ENCODE measurements at regions not wholly inside any gene's neighbourhood (a gene's known extent, or its start where the extent isn't known, plus 50 kb on each side); places are given as distances from the start of the nearest gene placed in this dataset.
A peak's percentile ranks its signal among the peaks of the same experiment; 100 is the strongest.

DNA sequence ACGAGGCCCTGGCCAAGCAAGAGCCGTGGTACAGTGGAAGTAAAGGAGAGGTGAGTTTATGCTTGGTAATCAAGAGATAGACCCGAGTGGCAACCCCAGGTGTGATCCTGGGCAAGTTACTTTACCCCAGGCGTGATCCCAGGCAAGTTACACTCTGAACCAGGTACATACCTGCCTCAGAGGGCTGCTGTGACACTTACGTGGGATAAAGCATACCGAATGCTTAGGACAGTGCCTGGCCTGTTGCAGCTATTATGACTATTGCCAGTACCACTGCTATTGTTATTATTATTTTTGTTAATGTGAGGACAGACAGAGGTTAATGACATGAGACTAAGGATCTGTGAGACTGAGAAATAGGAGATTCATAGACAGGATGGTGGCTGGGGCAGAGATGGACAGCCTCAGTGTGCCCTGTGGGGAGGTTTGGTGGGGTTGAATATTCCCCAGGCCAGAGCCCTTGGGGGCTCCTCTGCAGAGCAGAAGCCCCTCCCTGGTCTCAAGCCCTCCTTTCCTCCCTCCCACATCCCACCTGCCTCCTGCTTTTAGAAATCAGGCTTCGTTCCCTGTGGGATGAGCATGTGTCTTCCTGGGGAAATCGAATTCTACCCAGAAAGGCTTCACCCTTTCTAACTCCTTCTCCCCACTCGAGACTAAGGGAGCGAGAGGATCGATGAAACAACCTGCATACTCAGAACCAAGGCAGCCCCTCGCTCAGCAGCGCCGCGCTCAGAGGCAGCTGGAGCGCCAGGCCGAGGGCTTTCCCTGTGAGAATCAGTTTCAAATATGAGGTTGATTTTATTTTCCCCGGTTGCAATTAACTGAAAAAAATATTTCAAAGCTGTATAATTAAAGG, 62.0 kb upstream of the SIX3 start:
- Mint-ChIP-seq H3K9me3 (ENCODE audit: low read depth) (peaks cover 6% of the 10 kb centered on the region), H3K4me3 (no peak overlapping the region), H3K4me1 (no peaks in the 10 kb centered on the region), H3K36me3 (ENCODE audit: low read depth) (no peaks in the 10 kb centered on the region), H3K27me3 (peaks cover 15% of the 10 kb centered on the region), H3K27ac (no peak overlapping the region)
- no peak for DNase-seq
- ChIA-PET POLR2A (no interaction called here), CTCF (interaction anchor here (0.8 kb wide), 1 partner anchor 1608 kb away, joined by 3 read pairs; no protein-coding TSS in a partner anchor)
- intact Hi-C loops (cut with DNase I, micrococcal nuclease) = no loop called here
- ATAC-seq = no peak

DNA sequence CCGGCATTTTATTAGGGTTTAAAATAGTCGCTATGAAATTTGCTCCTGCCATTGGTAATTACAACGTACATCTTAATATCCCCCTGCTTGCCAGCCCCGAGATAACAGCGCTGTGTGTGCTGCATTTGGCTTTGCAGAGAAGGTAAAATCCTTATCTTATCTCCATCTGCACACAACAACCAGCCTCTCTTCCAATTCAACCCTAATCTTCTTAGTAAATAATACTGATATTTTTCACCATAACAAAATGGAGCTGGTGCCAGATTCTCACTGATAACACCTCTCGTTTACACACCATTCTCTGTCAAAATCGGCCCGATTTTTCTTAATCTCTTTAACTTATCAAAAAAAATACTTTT, 61.4 kb upstream of the SIX3 start:
- ChIA-PET POLR2A (no interaction called here), CTCF (no interaction called here)
- Mint-ChIP-seq H3K27ac (no peak overlapping the region), H3K9me3 (ENCODE audit: low read depth) (peaks cover 6% of the 10 kb centered on the region), H3K4me1 (no peaks in the 10 kb centered on the region), H3K36me3 (ENCODE audit: low read depth) (no peaks in the 10 kb centered on the region), H3K4me3 (no peak overlapping the region), H3K27me3 (peaks cover 18% of the 10 kb centered on the region)
- DNase-seq (no peak), ATAC-seq (no peak)
- intact Hi-C loops (cut with DNase I, micrococcal nuclease) = no loop called here

- Mint-ChIP-seq H3K9me3 (ENCODE audit: low read depth) (no peaks in the 10 kb centered on the region), H3K4me3 (no peak overlapping the region), H3K4me1 (no peaks in the 10 kb centered on the region), H3K27ac (no peak overlapping the region), H3K36me3 (ENCODE audit: low read depth) (no peaks in the 10 kb centered on the region), H3K27me3 (peaks cover 21% of the 10 kb centered on the region)
- intact Hi-C loops (cut with DNase I, micrococcal nuclease) = loop anchor here in 1 of 2 experiments (2.0 kb wide), 1 partner anchor 23 kb away; no protein-coding TSS in a partner anchor
- POLR2A ChIA-PET = no interaction called here
- DNase-seq (no peak), ATAC-seq (no peak)
- CTCF ChIA-PET = interaction anchor here (1.1 kb wide), 1 partner anchor 45 kb away, joined by 3 read pairs; no protein-coding TSS in a partner anchor
These were observed 59.6 kb upstream of the SIX3 start for GRCh38 chr2:44881856-44882255.

GRCh38 chr2:44883356-44883755, 58.1 kb upstream of the SIX3 start:
- ChIA-PET POLR2A (no interaction called here), CTCF (no interaction called here)
- no peaks in the 10 kb centered on the region for H3K36me3 Mint-ChIP-seq (ENCODE audit: low read depth)
- no peaks in the 10 kb centered on the region for H3K9me3 Mint-ChIP-seq (ENCODE audit: low read depth)
- peaks cover 25% of the 10 kb centered on the region for H3K27me3 Mint-ChIP-seq
- ATAC-seq = no peak
- no peak overlapping the region for H3K27ac Mint-ChIP-seq
- no peak for DNase-seq
- intact Hi-C loops (cut with DNase I, micrococcal nuclease) = loop anchor here in 1 of 2 experiments (2.0 kb wide), 1 partner anchor 21 kb away; no protein-coding TSS in a partner anchor
- no peak overlapping the region for H3K4me3 Mint-ChIP-seq
- H3K4me1 Mint-ChIP-seq = no peaks in the 10 kb centered on the region

DNA sequence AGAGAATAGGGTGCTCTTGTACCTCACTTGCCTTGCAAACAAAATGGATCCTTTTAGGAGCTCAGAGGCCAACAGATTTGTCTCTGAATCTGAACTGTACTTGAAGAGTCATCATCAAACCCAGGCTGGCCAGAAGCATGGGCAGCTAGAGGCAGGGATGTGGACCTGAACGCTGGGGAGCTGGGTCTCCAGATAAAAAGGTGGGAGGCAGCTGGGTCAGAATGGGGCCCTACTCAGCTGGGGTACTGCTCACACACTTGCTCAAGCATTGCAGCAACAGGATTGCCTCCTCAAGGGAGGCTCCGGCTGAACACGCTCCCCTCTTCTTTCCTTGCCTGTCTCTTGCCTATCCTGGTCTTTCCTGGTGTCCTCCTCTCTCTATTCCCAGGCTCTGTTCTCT, 57.3 kb upstream of the SIX3 start:
- ATAC-seq (no peak), DNase-seq (no peak)
- Mint-ChIP-seq H3K4me3 (no peak overlapping the region), H3K36me3 (ENCODE audit: low read depth) (no peaks in the 10 kb centered on the region), H3K4me1 (no peaks in the 10 kb centered on the region), H3K27me3 (peaks cover 23% of the 10 kb centered on the region), H3K9me3 (ENCODE audit: low read depth) (no peaks in the 10 kb centered on the region), H3K27ac (no peak overlapping the region)
- ChIA-PET POLR2A (no interaction called here), CTCF (interaction anchor here (0.6 kb wide), 1 partner anchor 71 kb away, joined by 3 read pairs; no protein-coding TSS in a partner anchor)
- intact Hi-C loops (cut with DNase I, micrococcal nuclease) = no loop called here

DNA sequence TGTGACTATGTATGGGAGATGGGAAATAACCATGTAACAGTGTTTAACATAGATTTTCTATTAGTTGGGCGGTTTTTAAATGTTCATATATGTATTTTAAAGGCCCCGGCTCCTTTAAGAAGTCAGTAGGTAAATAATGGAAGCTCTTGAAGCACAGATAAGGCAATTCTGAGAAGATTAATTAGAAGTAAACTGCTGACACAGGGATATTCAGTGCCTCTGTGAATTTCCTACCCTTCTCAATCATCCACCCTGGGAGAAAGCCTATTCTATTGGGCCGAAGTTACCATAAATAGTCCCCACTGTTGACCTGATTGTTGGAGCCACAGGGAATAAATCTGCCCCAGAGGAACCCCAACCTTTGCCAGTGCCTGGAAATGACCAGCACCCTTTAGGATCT, 56.8 kb upstream of the SIX3 start:
- DNase-seq = no peak
- Mint-ChIP-seq H3K27me3 (peaks cover 23% of the 10 kb centered on the region), H3K27ac (no peak overlapping the region), H3K4me3 (no peak overlapping the region), H3K36me3 (ENCODE audit: low read depth) (no peaks in the 10 kb centered on the region), H3K4me1 (no peaks in the 10 kb centered on the region), H3K9me3 (ENCODE audit: low read depth) (no peaks in the 10 kb centered on the region)
- intact Hi-C loops (cut with DNase I, micrococcal nuclease) = no loop called here
- CTCF ChIA-PET = no interaction called here
- no peak for ATAC-seq
- POLR2A ChIA-PET = no interaction called here

DNA sequence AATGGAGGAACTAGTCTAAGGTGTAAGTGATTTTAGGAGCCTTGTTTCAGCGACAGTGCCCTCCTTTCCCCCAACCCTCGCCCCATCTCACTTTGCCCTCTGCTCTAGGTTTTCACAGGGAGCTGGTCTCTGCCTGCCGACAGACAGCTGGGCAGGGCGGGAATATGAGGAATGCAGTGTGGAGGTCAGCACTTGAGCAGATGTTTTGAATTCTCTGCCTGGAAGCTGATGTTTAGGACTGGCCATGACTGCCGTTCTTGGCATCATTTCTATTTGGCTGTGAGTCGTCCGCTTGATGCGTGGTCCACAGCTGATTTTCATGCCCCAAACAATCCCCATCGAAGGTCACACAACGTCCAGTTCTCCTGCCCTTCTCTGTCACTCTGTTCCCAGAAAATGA, 55.1 kb upstream of the SIX3 start:
- no peak overlapping the region for H3K4me3 Mint-ChIP-seq
- ATAC-seq (no peak), DNase-seq (no peak)
- H3K27ac Mint-ChIP-seq = no peak overlapping the region
- H3K9me3 Mint-ChIP-seq (ENCODE audit: low read depth) = no peaks in the 10 kb centered on the region
- ChIA-PET POLR2A (no interaction called here), CTCF (no interaction called here)
- H3K27me3 Mint-ChIP-seq = peaks cover 19% of the 10 kb centered on the region
- H3K4me1 Mint-ChIP-seq = no peaks in the 10 kb centered on the region
- intact Hi-C loops (cut with DNase I, micrococcal nuclease) = no loop called here
- no peaks in the 10 kb centered on the region for H3K36me3 Mint-ChIP-seq (ENCODE audit: low read depth)

GRCh38 chr2:44889096-44889495, 52.4 kb upstream of the SIX3 start:
- Mint-ChIP-seq H3K27ac (peak overlapping the region; percentile 6), H3K27me3 (peaks cover 18% of the 10 kb centered on the region), H3K36me3 (ENCODE audit: low read depth) (no peaks in the 10 kb centered on the region), H3K4me3 (no peak overlapping the region), H3K4me1 (peaks cover 4% of the 10 kb centered on the region), H3K9me3 (ENCODE audit: low read depth) (peaks cover 6% of the 10 kb centered on the region)
- intact Hi-C loops (cut with DNase I, micrococcal nuclease) = no loop called here
- ATAC-seq (no peak), DNase-seq (no peak)
- ChIA-PET CTCF (interaction anchor here (1.4 kb wide), 1 partner anchor 92 kb away, joined by 4 read pairs; no protein-coding TSS in a partner anchor), POLR2A (no interaction called here)

Data from activated CD4-positive, alpha-beta T cell treated with anti-CD3 and anti-CD28 coated beads for 36 hours (primary cell).